ENCODE measurements at regions not wholly inside any gene's neighbourhood (a gene's known extent, or its start where the extent isn't known, plus 50 kb on each side); places are given as distances from the start of the nearest gene placed in this dataset.

DNA sequence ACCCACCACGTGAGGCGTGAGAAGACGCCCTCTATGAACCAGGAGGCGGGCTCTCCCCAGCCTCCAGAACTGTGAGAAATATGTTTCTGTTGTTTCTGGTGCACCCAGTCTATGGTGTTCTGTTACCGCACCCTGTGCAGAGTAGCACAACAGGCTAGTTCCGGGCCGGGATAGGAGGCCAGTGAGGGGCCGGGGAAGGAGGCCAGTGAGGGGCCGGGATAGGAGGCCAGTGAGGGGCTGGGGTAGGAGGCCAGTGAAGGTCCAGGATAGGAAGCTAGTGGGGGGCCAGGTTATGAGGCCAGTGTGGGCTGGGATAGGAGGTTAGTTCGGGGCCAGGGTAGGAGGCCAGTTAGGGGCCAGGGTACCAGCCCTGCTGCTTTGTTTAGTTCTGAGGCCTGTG is 204.6 kb downstream of the BARX2 start:
- TF ChIP-seq SNAI2 (CRISPR knock-in tag; IDR thresholded peaks at IDR 0.05) = no peak
- no peak for ATAC-seq

DNA sequence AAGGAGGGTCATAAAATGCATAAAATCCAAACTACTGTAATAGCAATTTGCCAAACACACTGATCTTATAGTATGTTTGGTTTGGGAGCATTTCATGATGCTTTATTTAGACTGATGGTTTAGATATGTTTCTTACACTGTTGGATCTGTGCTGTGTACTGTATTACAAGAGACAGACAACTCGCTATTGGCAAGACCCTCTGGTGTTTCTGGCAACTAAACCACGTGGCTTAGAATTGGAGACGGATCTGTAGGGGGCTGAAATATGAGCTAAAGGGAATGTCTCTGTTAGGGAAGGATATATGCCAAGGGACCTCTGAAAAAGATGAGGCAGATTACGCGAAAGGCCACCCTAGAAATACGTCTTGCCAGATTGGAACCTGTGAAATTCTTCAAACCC is 208.7 kb downstream of the BARX2 start:
- TF ChIP-seq GLIS3 (CRISPR knock-in tag; IDR thresholded peaks at IDR 0.05) (no peak), OSR1 (CRISPR knock-in tag; IDR thresholded peaks at IDR 0.05) (no peak), SNAI2 (CRISPR knock-in tag; IDR thresholded peaks at IDR 0.05) (no peak), ZNF8 (CRISPR knock-in tag; IDR thresholded peaks at IDR 0.05) (no peak)

DNA sequence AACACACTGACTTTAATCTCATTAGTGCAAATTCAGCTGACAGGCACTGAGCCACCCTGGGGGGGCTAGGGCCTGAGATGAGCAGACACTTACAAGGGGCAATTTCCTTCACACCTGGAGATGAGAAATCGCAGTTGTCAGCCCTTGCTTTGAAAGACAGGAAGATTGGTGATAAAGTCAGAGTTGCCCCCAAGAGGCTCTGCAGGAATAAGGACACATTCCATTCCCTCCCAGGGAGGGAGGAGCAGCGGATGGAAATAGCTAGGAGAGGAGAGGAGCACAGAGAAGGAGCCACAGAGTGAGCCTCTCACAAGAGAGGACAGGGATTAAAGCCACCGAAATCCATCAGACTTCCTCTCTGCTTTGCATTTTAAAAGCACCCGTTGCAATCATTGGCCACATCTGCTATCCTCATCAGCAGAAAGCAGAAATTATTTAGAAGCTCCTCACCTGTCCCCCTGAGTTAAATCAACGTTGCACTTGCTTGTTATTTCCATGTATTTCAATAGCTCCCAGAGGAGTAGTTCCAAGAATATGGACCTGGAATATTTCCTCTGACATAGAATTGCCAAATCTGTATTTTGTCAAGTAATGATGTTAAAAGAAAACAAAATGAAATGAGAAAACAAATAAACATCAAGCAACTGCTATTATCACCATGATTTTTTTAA is 213.7 kb downstream of the BARX2 start:
- TF ChIP-seq PPARA (CRISPR knock-in tag; IDR thresholded peaks at IDR 0.05; ENCODE audit: borderline replicate concordance) (no peak), ARNTL (CRISPR knock-in tag; IDR thresholded peaks at IDR 0.05; ENCODE audit: borderline replicate concordance, low read depth) (no peak)
- TF ChIP-seq, protein P1, sequence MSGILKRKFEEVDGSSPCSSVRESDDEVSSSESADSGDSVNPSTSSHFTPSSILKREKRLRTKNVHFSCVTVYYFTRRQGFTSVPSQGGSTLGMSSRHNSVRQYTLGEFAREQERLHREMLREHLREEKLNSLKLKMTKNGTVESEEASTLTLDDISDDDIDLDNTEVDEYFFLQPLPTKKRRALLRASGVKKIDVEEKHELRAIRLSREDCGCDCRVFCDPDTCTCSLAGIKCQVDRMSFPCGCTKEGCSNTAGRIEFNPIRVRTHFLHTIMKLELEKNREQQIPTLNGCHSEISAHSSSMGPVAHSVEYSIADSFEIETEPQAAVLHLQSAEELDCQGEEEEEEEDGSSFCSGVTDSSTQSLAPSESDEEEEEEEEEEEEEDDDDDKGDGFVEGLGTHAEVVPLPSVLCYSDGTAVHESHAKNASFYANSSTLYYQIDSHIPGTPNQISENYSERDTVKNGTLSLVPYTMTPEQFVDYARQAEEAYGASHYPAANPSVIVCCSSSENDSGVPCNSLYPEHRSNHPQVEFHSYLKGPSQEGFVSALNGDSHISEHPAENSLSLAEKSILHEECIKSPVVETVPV (CRISPR knock-in tag; IDR thresholded peaks at IDR 0.05) = no peak
- TF ChIP-seq, protein P2, sequence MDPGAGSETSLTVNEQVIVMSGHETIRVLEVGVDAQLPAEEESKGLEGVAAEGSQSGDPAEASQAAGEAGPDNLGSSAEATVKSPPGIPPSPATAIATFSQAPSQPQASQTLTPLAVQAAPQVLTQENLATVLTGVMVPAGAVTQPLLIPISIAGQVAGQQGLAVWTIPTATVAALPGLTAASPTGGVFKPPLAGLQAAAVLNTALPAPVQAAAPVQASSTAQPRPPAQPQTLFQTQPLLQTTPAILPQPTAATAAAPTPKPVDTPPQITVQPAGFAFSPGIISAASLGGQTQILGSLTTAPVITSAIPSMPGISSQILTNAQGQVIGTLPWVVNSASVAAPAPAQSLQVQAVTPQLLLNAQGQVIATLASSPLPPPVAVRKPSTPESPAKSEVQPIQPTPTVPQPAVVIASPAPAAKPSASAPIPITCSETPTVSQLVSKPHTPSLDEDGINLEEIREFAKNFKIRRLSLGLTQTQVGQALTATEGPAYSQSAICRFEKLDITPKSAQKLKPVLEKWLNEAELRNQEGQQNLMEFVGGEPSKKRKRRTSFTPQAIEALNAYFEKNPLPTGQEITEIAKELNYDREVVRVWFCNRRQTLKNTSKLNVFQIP (CRISPR knock-in tag; IDR thresholded peaks at IDR 0.05; ENCODE audit: borderline replicate concordance, low read depth) = no peak
- peak; percentile 37; the same call in 1 of the 3 replicates for ATAC-seq

More for the DNA sequence above, 208.7 kb downstream of the BARX2 start:
- no peak for ATAC-seq

DNA sequence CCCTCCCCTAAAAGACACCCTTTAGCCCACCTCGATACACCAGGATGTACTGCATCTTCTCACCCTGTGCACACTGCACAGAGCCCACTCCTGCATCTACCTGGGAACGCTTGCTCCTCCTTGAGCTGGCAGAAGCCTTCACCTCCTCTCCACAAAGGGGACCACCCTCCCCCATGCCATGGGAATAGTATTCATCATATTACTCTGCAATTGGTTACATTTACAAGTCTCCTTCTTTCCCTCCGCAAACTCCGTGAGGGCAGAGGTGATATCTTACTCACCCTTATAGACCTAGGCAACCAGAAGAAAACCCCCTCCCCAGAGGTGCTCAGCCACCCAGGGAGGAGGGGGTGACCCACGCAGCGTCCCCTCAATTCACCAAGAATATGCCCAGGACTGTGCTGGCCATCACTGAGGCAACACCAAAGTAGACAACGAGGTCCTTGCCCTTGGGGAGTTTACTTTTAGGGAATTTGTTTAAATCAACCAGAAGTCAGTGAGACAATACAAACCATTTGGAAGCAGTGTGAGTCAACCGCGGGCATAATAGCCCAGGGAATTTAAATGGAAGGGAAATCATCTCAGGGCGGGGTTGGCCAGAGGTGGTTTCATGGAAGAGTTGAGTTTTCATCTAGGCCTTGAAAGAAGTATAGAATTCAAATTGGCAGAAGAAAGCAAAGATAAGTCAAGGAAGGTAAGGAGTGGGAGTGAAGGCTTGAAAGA is 214.5 kb downstream of the BARX2 start:
- TF ChIP-seq ZNF8 (CRISPR knock-in tag; IDR thresholded peaks at IDR 0.05) (no peak), ZNF70 (CRISPR knock-in tag; IDR thresholded peaks at IDR 0.05) (no peak), TOX (CRISPR knock-in tag; IDR thresholded peaks at IDR 0.05; ENCODE audit: borderline replicate concordance) (no peak)
- TF ChIP-seq, protein P3, sequence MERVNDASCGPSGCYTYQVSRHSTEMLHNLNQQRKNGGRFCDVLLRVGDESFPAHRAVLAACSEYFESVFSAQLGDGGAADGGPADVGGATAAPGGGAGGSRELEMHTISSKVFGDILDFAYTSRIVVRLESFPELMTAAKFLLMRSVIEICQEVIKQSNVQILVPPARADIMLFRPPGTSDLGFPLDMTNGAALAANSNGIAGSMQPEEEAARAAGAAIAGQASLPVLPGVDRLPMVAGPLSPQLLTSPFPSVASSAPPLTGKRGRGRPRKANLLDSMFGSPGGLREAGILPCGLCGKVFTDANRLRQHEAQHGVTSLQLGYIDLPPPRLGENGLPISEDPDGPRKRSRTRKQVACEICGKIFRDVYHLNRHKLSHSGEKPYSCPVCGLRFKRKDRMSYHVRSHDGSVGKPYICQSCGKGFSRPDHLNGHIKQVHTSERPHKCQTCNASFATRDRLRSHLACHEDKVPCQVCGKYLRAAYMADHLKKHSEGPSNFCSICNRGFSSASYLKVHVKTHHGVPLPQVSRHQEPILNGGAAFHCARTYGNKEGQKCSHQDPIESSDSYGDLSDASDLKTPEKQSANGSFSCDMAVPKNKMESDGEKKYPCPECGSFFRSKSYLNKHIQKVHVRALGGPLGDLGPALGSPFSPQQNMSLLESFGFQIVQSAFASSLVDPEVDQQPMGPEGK (CRISPR knock-in tag; IDR thresholded peaks at IDR 0.05; ENCODE audit: borderline replicate concordance) = no peak
- ATAC-seq = no peak

DNA sequence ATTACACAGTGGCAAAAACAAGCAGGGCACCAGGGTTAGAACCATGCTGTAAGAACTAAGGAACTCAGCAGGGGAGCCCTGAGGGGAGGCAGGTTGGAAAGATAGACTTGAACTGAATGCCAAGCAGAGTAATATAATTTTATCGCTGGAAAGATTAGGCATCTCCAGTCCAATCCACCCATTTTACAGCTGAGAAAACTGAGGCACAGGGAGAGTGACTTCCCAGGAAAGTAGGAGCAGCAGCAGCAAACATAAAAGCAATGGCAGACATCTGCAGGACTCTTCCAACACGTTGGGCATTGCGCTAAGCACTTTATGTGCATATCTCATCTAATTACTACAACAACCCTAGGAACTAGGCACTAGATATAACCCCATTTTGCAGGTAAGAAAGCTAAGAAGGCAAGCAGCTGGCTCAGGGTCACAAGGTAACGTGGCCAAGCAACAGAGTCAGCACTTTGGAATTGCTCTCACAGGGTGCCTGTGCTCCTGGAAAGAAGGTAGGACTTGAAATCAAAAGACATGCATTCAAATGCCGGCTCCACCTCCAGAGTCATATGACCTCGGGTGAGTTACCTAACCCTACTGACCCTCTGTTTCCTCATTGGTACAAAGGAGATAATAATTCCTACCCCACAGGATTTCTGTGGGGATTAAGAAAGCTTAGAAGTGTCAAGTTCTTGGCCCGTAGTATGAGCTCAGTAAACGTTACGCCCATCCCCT is 215.3 kb downstream of the BARX2 start:
- no peak for ATAC-seq
- TF ChIP-seq, protein P4, sequence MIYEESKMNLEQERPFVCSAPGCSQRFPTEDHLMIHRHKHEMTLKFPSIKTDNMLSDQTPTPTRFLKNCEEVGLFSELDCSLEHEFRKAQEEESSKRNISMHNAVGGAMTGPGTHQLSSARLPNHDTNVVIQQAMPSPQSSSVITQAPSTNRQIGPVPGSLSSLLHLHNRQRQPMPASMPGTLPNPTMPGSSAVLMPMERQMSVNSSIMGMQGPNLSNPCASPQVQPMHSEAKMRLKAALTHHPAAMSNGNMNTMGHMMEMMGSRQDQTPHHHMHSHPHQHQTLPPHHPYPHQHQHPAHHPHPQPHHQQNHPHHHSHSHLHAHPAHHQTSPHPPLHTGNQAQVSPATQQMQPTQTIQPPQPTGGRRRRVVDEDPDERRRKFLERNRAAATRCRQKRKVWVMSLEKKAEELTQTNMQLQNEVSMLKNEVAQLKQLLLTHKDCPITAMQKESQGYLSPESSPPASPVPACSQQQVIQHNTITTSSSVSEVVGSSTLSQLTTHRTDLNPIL (CRISPR knock-in tag; IDR thresholded peaks at IDR 0.05; ENCODE audit: low read depth) = no peak
- TF ChIP-seq RARB (CRISPR knock-in tag; IDR thresholded peaks at IDR 0.05) = no peak
- no peak for TF ChIP-seq SNAI2 (CRISPR knock-in tag; IDR thresholded peaks at IDR 0.05)
- TF ChIP-seq OSR1 (CRISPR knock-in tag; IDR thresholded peaks at IDR 0.05) = no peak
- TF ChIP-seq ESRRG (CRISPR knock-in tag; IDR thresholded peaks at IDR 0.05) = no peak
- TF ChIP-seq, protein P5, sequence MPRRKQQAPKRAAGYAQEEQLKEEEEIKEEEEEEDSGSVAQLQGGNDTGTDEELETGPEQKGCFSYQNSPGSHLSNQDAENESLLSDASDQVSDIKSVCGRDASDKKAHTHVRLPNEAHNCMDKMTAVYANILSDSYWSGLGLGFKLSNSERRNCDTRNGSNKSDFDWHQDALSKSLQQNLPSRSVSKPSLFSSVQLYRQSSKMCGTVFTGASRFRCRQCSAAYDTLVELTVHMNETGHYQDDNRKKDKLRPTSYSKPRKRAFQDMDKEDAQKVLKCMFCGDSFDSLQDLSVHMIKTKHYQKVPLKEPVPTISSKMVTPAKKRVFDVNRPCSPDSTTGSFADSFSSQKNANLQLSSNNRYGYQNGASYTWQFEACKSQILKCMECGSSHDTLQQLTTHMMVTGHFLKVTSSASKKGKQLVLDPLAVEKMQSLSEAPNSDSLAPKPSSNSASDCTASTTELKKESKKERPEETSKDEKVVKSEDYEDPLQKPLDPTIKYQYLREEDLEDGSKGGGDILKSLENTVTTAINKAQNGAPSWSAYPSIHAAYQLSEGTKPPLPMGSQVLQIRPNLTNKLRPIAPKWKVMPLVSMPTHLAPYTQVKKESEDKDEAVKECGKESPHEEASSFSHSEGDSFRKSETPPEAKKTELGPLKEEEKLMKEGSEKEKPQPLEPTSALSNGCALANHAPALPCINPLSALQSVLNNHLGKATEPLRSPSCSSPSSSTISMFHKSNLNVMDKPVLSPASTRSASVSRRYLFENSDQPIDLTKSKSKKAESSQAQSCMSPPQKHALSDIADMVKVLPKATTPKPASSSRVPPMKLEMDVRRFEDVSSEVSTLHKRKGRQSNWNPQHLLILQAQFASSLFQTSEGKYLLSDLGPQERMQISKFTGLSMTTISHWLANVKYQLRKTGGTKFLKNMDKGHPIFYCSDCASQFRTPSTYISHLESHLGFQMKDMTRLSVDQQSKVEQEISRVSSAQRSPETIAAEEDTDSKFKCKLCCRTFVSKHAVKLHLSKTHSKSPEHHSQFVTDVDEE (CRISPR knock-in tag; IDR thresholded peaks at IDR 0.05) = no peak
- no peak for TF ChIP-seq TCF4 (CRISPR knock-in tag; IDR thresholded peaks at IDR 0.05; ENCODE audit: borderline replicate concordance)
- TF ChIP-seq ZNF70 (CRISPR knock-in tag; IDR thresholded peaks at IDR 0.05) = no peak
- TF ChIP-seq ARNTL (CRISPR knock-in tag; IDR thresholded peaks at IDR 0.05; ENCODE audit: borderline replicate concordance, low read depth) = no peak
